ENCODE measurements at regions not wholly inside any gene's neighbourhood (a gene's known extent, or its start where the extent isn't known, plus 50 kb on each side); places are given as distances from the start of the nearest gene placed in this dataset.

DNA sequence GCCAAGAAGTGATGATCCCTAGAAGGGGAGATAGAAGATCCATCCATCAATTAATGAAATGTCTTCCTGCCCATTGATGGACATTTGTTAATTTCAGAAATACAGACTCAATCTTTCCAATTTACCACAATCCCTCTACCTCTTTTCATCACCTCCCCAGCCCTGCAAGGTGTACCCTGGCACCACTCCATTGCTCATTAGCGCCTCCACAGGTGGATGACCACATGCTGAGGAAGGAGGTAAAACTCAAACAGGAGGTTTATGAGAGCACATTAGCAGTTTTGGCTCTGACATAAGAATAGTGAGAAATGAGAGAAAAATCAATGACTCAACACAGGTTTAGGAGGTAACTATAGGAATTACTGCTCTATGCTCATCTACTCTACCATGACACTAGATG lies 208.0 kb downstream of the C1D start:
- ATAC-seq (ENCODE audit: poor library complexity) (no peak), DNase-seq (no peak)
- intact Hi-C loops (cut with DNase I), result no loop called here

DNA sequence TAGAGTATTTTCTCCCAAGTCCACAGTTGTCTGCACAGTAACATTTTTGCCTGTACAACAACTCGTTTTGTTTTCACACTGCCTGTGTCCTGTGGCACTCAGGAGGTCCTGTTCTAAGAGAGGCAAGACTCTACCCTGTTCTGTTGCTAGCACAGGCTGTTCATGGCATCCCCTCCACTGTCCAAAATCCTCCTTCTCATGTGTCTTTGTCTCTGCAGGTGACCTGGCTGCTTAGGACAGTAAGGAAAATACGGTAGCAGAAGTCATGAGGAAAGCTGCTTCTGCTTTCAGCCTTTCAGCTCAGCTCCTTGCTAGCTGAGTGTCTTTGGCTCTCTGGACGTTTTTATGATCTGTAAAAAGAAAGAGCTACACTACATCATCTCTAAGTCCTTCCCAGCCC lies 205.9 kb downstream of the C1D start:
- DNase-seq, result no peak
- intact Hi-C loops (cut with DNase I), result no loop called here
- ATAC-seq (ENCODE audit: poor library complexity), result no peak

DNA sequence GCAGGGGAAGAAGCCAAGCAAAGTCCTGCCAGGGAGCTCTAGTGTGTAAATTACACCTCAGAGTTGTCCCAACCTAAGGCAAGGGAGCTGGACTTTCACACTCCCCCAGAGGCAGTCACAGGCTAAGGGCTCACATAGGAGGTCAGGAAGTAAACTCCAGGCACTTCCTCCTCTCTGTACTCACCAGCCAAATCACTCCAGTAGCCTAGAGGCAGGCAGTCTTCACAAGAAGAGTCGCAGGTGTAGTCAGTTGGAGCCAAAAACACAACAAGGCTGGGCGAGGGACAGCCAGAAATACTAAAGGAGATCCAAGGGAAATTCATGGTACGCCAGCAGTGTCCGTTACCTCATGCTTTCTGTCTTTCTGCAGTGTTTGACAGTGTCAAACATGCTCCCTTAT lies 205.0 kb downstream of the C1D start:
- no peak for ATAC-seq (ENCODE audit: poor library complexity)
- DNase-seq, result no peak
- intact Hi-C loops (cut with DNase I), result no loop called here

GRCh38 chr2:67858886-67859285 lies 203.9 kb downstream of the C1D start:
- ATAC-seq (ENCODE audit: poor library complexity) (no peak), DNase-seq (no peak)
- intact Hi-C loops (cut with DNase I), result no loop called here

DNA sequence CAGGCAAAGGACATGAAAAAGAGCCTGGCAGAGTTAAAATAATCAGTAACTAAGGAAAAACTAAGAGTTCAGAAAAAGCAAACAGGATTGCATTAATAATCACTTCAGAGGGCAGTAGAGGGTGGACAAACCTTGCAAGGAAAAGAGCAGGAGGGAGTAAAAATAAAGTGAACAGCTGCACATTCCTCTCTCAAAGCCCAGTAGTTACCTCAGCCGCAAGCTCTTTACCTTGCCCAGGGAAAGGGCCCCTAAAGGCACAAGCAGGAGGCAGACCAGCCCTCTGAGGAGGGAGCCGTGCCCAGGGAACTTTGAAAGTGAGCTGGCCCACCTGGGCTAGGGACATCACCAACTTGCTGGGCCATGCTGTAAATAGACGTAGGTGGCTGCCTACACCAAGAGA lies 196.9 kb downstream of the C1D start:
- intact Hi-C loops (cut with DNase I), result no loop called here
- DNase-seq, result no peak

DNA sequence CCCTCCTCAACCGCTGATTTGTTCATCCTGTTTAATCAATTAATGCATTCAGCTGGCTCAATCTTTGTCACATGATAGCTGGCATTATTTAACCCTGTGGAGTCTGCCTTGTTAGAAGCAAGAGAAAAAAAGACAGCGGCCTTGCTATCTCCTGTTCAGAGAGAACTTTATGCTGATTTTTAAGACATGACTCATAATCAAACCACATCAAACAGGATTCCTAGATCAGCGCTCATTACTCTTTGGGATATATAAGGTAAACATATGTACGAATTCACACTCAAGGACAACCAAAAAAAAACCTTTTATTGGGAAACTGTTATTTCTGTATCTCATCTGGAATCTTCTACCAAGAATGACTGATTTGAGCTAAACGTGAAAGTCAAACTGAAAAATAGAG lies 195.1 kb downstream of the C1D start:
- intact Hi-C loops (cut with DNase I), result no loop called here
- no peak for ATAC-seq (ENCODE audit: poor library complexity)
- no peak for DNase-seq

More for the DNA sequence above, 196.9 kb downstream of the C1D start:
- ATAC-seq (ENCODE audit: poor library complexity), result no peak

DNA sequence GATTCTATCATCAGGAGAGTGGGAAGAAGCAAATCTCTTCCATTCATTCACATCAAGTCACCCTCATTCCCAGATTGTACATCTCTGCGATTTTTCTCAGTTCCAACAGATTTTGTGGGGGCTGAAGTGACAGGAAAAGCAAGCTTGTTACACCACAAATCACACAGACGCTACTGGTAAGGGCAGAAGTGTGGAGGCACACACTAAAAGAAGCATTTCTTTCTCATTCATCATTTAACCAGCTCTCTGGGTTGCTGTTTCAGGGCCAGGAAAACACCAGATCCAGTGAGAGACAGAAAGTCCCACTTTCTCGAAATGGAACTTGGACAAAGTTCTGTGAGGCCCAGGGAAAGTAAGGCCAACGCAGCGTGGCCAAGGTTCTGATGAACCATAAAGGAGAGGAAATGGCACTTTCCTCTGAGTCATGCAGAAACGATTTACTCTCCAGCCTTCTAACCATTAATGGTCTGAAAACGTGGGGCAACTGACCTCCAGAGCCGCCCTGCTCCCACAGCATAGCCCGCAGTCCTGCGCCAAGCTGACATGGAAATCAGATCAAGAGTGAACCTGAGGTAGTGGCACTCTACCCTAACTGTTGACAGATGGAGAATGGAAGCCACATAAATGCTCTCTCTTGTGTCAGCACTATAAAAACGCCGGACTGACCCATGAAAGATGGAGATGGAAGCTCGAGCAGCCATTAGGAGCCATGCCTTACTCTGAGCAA lies 191.0 kb downstream of the C1D start:
- ATAC-seq (ENCODE audit: poor library complexity), result no peak

DNA sequence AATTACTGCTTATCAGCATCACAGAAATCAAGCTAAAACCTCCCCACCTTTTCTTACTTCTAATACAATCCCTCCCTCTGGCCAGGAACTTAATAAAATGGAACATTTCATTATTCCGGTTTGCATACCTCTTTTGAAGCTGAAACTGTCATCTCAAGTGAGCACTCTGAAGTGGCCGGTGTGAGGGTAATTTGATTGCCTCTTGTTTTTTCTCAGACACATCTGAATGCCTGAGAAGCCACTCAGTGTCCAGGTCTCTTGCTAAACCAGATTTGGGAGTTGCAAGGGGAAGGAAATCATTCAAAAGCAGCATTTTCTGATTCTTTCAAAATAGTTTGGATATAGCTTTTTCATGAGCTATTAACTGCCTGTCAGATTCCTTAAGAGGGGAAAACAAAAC lies 190.3 kb downstream of the C1D start:
- DNase-seq, result no peak
- intact Hi-C loops (cut with DNase I), result no loop called here
- no peak for ATAC-seq (ENCODE audit: poor library complexity)

More for the DNA sequence above, 191.0 kb downstream of the C1D start:
- no peak for DNase-seq
- intact Hi-C loops (cut with DNase I), result no loop called here

GRCh38 chr2:67873916-67874315 lies 188.9 kb downstream of the C1D start:
- ATAC-seq (ENCODE audit: poor library complexity) (no peak), DNase-seq (no peak)
- intact Hi-C loops (cut with DNase I), result no loop called here

DNA sequence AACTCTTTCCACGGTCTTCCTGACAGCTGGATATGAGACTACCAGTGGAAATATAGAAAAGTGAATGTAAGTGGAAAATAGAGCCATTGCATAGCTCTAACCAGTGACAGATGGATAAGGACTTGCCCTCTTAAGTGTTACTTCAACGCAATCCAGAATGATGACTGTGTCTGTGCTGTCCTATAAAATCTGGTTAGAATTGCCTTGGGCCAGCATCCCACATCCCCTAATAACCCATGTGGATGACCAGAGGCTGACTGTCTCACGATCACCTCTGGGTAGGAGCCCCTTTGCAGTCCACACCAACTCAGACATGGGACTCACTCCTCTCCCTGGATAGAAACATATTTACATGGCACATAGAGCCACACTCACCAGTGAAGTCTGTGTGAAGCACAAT lies 186.6 kb downstream of the C1D start:
- no peak for DNase-seq

GRCh38 chr2:67877301-67877700 lies 185.5 kb downstream of the C1D start:
- ATAC-seq (ENCODE audit: poor library complexity), result no peak
- DNase-seq, result no peak
- intact Hi-C loops (cut with DNase I), result no loop called here

More for the DNA sequence above, 186.6 kb downstream of the C1D start:
- intact Hi-C loops (cut with DNase I), result no loop called here
- ATAC-seq (ENCODE audit: poor library complexity), result no peak

GRCh38 chr2:67878743-67879142 lies 184.1 kb downstream of the C1D start:
- ATAC-seq (ENCODE audit: poor library complexity), result peak; percentile 87
- no peak for DNase-seq
- intact Hi-C loops (cut with DNase I), result no loop called here

GRCh38 chr2:67879586-67880290 lies 183.1 kb downstream of the C1D start:
- DNase-seq (no peak), ATAC-seq (ENCODE audit: poor library complexity) (no peak)
- intact Hi-C loops (cut with DNase I), result no loop called here

DNA sequence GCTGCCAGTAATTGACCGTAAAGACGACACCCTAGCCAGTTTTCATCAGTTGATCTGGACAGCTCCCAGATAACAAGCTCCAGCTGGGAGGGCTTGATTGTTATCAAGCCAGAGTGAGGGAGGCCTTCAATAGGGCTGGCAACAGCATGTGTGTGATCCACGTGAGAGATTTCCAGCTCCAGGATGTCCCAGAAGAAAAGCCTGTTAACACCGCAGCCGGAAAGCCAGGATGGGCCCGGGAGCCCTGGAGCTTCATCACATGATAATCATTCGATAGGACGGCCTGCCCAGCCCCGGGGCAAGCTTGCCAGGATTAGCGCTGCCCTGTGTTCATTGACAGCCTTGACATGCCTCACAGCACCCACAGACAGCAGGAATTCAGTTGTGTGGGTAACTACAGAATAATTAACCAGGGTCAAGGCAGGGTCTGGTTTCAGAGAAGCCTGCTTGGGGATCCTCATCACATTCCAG lies 182.5 kb downstream of the C1D start:
- intact Hi-C loops (cut with DNase I), result no loop called here
- DNase-seq, result no peak
- peak; percentile 12 for ATAC-seq (ENCODE audit: poor library complexity)

- no peak for ATAC-seq (ENCODE audit: poor library complexity)
- DNase-seq, result no peak
- intact Hi-C loops (cut with DNase I), result no loop called here
Measured at GRCh38 chr2:67881816-67882215, 181.0 kb downstream of the C1D start.

DNA sequence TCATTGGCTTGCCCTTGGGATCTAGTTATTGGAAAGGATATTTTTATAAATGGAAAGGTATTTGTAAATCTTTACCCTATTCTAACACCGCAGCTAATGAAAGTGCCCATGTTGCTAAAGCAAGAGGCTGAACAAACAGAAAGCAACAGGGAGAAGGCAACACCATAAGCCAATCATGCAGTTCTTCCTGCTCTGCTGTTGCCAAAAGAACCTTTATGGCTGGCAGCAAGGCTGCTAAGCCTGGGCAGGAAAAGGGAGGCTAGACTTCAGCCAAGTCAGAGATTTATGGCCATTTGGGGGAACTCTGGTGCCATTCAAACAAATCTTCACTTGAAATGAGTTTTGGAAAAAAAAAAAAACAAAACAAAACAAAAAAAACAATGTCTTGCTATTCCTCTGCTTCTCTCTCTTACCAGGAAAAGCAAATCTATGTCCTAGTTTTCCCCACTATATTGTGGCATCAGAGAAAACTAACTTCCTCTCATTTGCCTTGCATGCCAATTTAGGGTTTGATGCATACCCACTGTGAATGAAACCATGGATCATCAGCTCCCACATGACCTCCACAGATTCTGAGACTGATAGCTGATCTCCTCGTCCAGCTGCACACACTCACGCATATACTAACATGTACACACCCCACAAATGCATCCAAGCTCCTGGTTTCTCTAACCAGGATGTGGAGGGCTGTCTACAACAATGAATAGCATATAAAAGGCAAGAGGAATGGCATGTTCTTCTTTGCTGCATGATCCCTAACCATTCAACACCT lies 179.3 kb downstream of the C1D start:
- no peak for ATAC-seq (ENCODE audit: poor library complexity)
- intact Hi-C loops (cut with DNase I), result no loop called here

GRCh38 chr2:67888351-67889005 lies 174.3 kb downstream of the C1D start:
- intact Hi-C loops (cut with DNase I), result no loop called here
- ATAC-seq (ENCODE audit: poor library complexity) (no peak), DNase-seq (no peak)

More for the DNA sequence above, 179.3 kb downstream of the C1D start:
- DNase-seq, result no peak

DNA sequence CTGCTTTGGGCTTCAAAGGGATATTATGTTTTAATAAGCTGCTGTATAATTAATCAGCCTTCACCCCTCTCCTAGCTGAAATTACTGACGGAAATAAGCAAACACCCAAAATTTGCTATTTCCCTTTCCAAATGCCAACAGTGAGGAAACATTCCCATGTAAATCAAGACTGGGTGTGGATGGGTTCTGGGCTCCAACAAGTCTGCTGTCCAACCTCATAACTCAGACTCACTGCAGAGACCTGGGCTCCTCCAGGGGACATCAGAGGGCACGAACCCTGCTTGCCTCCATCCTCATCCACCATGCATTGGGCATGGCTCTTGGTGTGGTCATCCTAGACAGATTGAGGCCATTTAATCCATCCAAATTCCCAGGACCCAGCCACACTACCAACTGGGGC lies 173.7 kb downstream of the C1D start:
- ATAC-seq (ENCODE audit: poor library complexity), result no peak
- intact Hi-C loops (cut with DNase I), result no loop called here
- DNase-seq, result no peak

DNA sequence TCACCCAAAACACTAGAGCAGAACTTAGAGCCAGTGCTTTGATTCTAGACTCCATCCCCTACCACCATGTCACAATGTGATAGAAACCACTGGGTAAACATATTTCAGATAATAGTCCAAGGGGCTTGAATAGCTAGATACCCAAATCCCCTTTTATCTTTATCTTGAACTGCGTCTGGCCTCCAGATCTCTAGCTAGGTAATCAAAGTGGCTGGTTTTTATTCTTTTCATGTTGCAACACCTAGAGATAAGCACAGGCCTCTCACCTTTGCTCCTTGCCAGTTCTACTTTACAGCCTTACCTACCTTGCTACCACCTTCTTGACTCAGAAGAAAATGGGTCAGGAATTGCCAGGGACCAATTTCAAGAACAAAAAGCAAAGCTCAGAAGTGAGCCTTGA lies 171.2 kb downstream of the C1D start:
- no peak for ATAC-seq (ENCODE audit: poor library complexity)
- intact Hi-C loops (cut with DNase I), result no loop called here
- no peak for DNase-seq
